ENCODE measurements at regions not wholly inside any gene's neighbourhood (a gene's known extent, or its start where the extent isn't known, plus 50 kb on each side); places are given as distances from the start of the nearest gene placed in this dataset.

- TF ChIP-seq CTCF (IDR thresholded peaks at IDR 0.05) (no peak), ZFX (IDR thresholded peaks at IDR 0.05; ENCODE audit: borderline replicate concordance) (no peak)
Observed at GRCh38 chr16:49931916-49932315, 76.0 kb upstream of the ZNF423 start.
